Naive thymus-derived CD4-positive, alpha-beta T cell (primary cell): ENCODE measurements at regions not wholly inside any gene's neighbourhood (a gene's known extent, or its start where the extent isn't known, plus 50 kb on each side); places are given as distances from the start of the nearest gene placed in this dataset.

Experiments used
- ATAC-seq: fragments of 150-1000 bp; cut with Tn5 transposase; 2 replicates; pipeline ENCODE4 v1.10.0; 2021; ENCODE audit warnings: mild to moderate bottlenecking, moderate library complexity
- CTCF ChIA-PET: fragments of 350-600 bp; sonication (Branson Sonifier 250); formaldehyde crosslinking; loops from one replicate; lab custom pipeline; 2021; ENCODE audit warnings: antibody characterized with exemption; lab: Charles Lee
- POLR2A ChIA-PET: fragments of 350-600 bp; sonication (Branson Sonifier 250); formaldehyde crosslinking; loops from one replicate; lab custom pipeline; 2021; ENCODE audit warnings: antibody characterized with exemption, inconsistent platforms; lab: Charles Lee
- DNase-seq, 9 donors: peaks; one replicate each; pipeline versions ENCODE4 v3.0.0 to v3.0.0-alpha.2; 2020 to 2022; ENCODE audit warnings: mixed read lengths in 1 of 9
- H3K27ac ChIP-seq: one replicate; pipeline ENCODE4 v1.7.0; 2013; ENCODE audit warnings: mild to moderate bottlenecking, low read depth, low read length, moderate library complexity
- H3K27me3 ChIP-seq, 2 donors: one replicate each; pipeline ENCODE4 v1.7.0; 2013; ENCODE audit warnings: low read length in 2 of 2, mild to moderate bottlenecking in 2 of 2, moderate library complexity in 2 of 2; ENCODE audit not compliant: control insufficient read depth in 2 of 2, insufficient read depth in 2 of 2
- H3K36me3 ChIP-seq, 3 experiments: 1 replicate in 2 of 3; 2 replicates in 1 of 3; pipeline ENCODE4 v1.7.0; 2013; ENCODE audit warnings: low read length in 3 of 3, mild to moderate bottlenecking in 3 of 3, moderate library complexity in 1 of 3; ENCODE audit not compliant: insufficient read depth in 3 of 3, control insufficient read depth in 2 of 3
- H3K4me1 ChIP-seq, 2 donors: one replicate each; pipeline ENCODE4 v1.7.0; 2013; ENCODE audit warnings: low read length in 2 of 2, mild to moderate bottlenecking in 2 of 2, moderate library complexity in 1 of 2; ENCODE audit not compliant: control insufficient read depth in 2 of 2, insufficient read depth in 2 of 2
- H3K4me3 ChIP-seq: 2 replicates; pipeline ENCODE4 v1.7.0; 2013; ENCODE audit warnings: mild to moderate bottlenecking, low read length
- H3K9me3 ChIP-seq, 3 experiments: 1 replicate in 2 of 3; 2 replicates in 1 of 3; pipeline ENCODE4 v1.7.0; 2013; ENCODE audit warnings: low read length in 3 of 3; ENCODE audit not compliant: control insufficient read depth in 2 of 3
- H3K27ac Mint-ChIP-seq, 9 donors: one replicate each; pipeline ENCODE4 v1.8.0; 2020 to 2022; ENCODE audit warnings: mixed read lengths in 9 of 9, mild to moderate bottlenecking in 8 of 9, moderate library complexity in 5 of 9, inconsistent platforms in 2 of 9
- H3K27me3 Mint-ChIP-seq, 5 donors: one replicate each; pipeline ENCODE4 v1.8.0; 2021 to 2022; ENCODE audit warnings: mixed read lengths in 5 of 5, mild to moderate bottlenecking in 1 of 5
- H3K36me3 Mint-ChIP-seq, 5 donors: one replicate each; pipeline ENCODE4 v1.8.0; 2020 to 2022; ENCODE audit warnings: mixed read lengths in 5 of 5, mild to moderate bottlenecking in 3 of 5, inconsistent platforms in 1 of 5
- H3K4me1 Mint-ChIP-seq, 7 donors: one replicate each; pipeline ENCODE4 v1.8.0; 2020 to 2022; ENCODE audit warnings: mixed read lengths in 7 of 7, mild to moderate bottlenecking in 3 of 7, inconsistent platforms in 1 of 7
- H3K4me3 Mint-ChIP-seq, 10 donors: one replicate each; pipeline ENCODE4 v1.8.0; 2020 to 2022; ENCODE audit warnings: mild to moderate bottlenecking in 10 of 10, mixed read lengths in 10 of 10, moderate library complexity in 6 of 10, inconsistent platforms in 2 of 10
- H3K9me3 Mint-ChIP-seq, 11 donors: one replicate each; pipeline ENCODE4 v1.8.0; 2020 to 2022; ENCODE audit warnings: mixed read lengths in 11 of 11, mild to moderate bottlenecking in 4 of 11, inconsistent platforms in 1 of 11, moderate library complexity in 1 of 11
- intact Hi-C, 2 donors: fragments of 100-400 bp; cut with micrococcal nuclease; formaldehyde crosslinking; loops; one replicate each; pipeline ENCODE4 v1.15.1; 2023

- no peak for ATAC-seq
- Histone ChIP-seq H3K27ac (no peak overlapping the region), H3K4me3 (no peak overlapping the region), H3K4me1 (peaks cover 6 to 13% of the 10 kb centered on the region in 2 donors), H3K27me3 (no peaks in the 10 kb centered on the region), H3K9me3 (no peaks in the 10 kb centered on the region), H3K36me3 (no peaks in the 10 kb centered on the region)
- CTCF ChIA-PET: no interaction called here
- intact Hi-C loops: no loop called here
- H3K36me3 Mint-ChIP-seq: no peaks in the 10 kb centered on the region
- H3K27me3 Mint-ChIP-seq: peaks cover 0 to 16% (median 7%) of the 10 kb centered on the region in 5 donors
- no peaks in the 10 kb centered on the region for H3K9me3 Mint-ChIP-seq
- no peak overlapping the region for H3K27ac Mint-ChIP-seq
- DNase-seq: no peak
- POLR2A ChIA-PET: no interaction called here
- H3K4me3 Mint-ChIP-seq: no peak overlapping the region
- H3K4me1 Mint-ChIP-seq: peaks cover 11 to 16% (median 13%) of the 10 kb centered on the region in 7 donors
These were observed 141.5 kb downstream of the IRF8 start for GRCh38 chr16:86040496-86040895.

- H3K36me3 ChIP-seq: no peaks in the 10 kb centered on the region
- no peak for ATAC-seq
- intact Hi-C loops: no loop called here
- H3K27ac Mint-ChIP-seq: no peak overlapping the region
- no peak overlapping the region for H3K27ac ChIP-seq
- H3K9me3 Mint-ChIP-seq: no peaks in the 10 kb centered on the region
- H3K4me3 Mint-ChIP-seq: no peak overlapping the region
- H3K27me3 ChIP-seq: no peaks in the 10 kb centered on the region
- H3K4me1 Mint-ChIP-seq: peaks cover 13 to 23% (median 17%) of the 10 kb centered on the region in 7 donors
- no peak for DNase-seq
- no peak overlapping the region for H3K4me3 ChIP-seq
- H3K36me3 Mint-ChIP-seq: no peaks in the 10 kb centered on the region
- peaks cover 8 to 20% of the 10 kb centered on the region in 2 donors for H3K4me1 ChIP-seq
- no peaks in the 10 kb centered on the region for H3K9me3 ChIP-seq
- peaks cover 2 to 16% (median 9%) of the 10 kb centered on the region in 5 donors for H3K27me3 Mint-ChIP-seq
- POLR2A ChIA-PET: no interaction called here
- CTCF ChIA-PET: interaction anchor here (0.6 kb wide), 1 partner anchor 159 kb away, joined by 3 read pairs; no protein-coding TSS in a partner anchor
These were observed 142.3 kb downstream of the IRF8 start for GRCh38 chr16:86041215-86041614.

- H3K27me3 Mint-ChIP-seq: peaks cover 7 to 19% (median 13%) of the 10 kb centered on the region in 5 donors
- H3K9me3 Mint-ChIP-seq: no peaks in the 10 kb centered on the region
- ATAC-seq: no peak
- H3K4me3 Mint-ChIP-seq: no peak overlapping the region
- DNase-seq: no peak
- Histone ChIP-seq H3K36me3 (no peaks in the 10 kb centered on the region), H3K4me1 (peaks cover 8 to 20% of the 10 kb centered on the region in 2 donors), H3K4me3 (no peak overlapping the region), H3K27me3 (no peaks in the 10 kb centered on the region), H3K9me3 (no peaks in the 10 kb centered on the region), H3K27ac (no peak overlapping the region)
- H3K27ac Mint-ChIP-seq: no peak overlapping the region
- intact Hi-C loops: no loop called here
- CTCF ChIA-PET: no interaction called here
- H3K36me3 Mint-ChIP-seq: no peaks in the 10 kb centered on the region
- peaks cover 13 to 29% (median 19%) of the 10 kb centered on the region in 7 donors for H3K4me1 Mint-ChIP-seq
- POLR2A ChIA-PET: no interaction called here
These were observed 142.8 kb downstream of the IRF8 start for GRCh38 chr16:86041807-86042206.

GRCh38 chr16:86042393-86042792 lies 143.4 kb downstream of the IRF8 start:
- intact Hi-C loops: no loop called here
- Mint-ChIP-seq H3K27me3 (peaks cover 13 to 25% (median 18%) of the 10 kb centered on the region in 5 donors), H3K4me3 (no peak overlapping the region), H3K9me3 (no peaks in the 10 kb centered on the region), H3K27ac (no peak overlapping the region), H3K4me1 (peaks cover 13 to 29% (median 19%) of the 10 kb centered on the region in 7 donors), H3K36me3 (no peaks in the 10 kb centered on the region)
- peaks cover 8 to 20% of the 10 kb centered on the region in 2 donors for H3K4me1 ChIP-seq
- ChIA-PET POLR2A (no interaction called here), CTCF (no interaction called here)
- no peak for DNase-seq
- H3K27ac ChIP-seq: no peak overlapping the region
- no peaks in the 10 kb centered on the region for H3K9me3 ChIP-seq
- H3K27me3 ChIP-seq: no peaks in the 10 kb centered on the region
- ATAC-seq: no peak
- no peak overlapping the region for H3K4me3 ChIP-seq
- H3K36me3 ChIP-seq: no peaks in the 10 kb centered on the region

GRCh38 chr16:86042996-86043725 lies 144.2 kb downstream of the IRF8 start:
- H3K9me3 Mint-ChIP-seq: no peaks in the 10 kb centered on the region
- no peaks in the 10 kb centered on the region for H3K36me3 Mint-ChIP-seq
- H3K4me1 Mint-ChIP-seq: peaks cover 13 to 29% (median 19%) of the 10 kb centered on the region in 7 donors
- Histone ChIP-seq H3K27ac (no peak overlapping the region), H3K27me3 (no peaks in the 10 kb centered on the region), H3K9me3 (no peaks in the 10 kb centered on the region), H3K36me3 (no peaks in the 10 kb centered on the region), H3K4me1 (peaks cover 8 to 20% of the 10 kb centered on the region in 2 donors), H3K4me3 (no peak overlapping the region)
- peak overlapping the region in 1 of 9 donors; percentile 55 for H3K27ac Mint-ChIP-seq
- DNase-seq: no peak
- POLR2A ChIA-PET: no interaction called here
- intact Hi-C loops: no loop called here
- peaks cover 20 to 32% (median 25%) of the 10 kb centered on the region in 5 donors for H3K27me3 Mint-ChIP-seq
- no peak for ATAC-seq
- CTCF ChIA-PET: no interaction called here
- peak overlapping the region in 2 of 10 donors; percentile 31 to 38 for H3K4me3 Mint-ChIP-seq

GRCh38 chr16:86044241-86044671 lies 145.3 kb downstream of the IRF8 start:
- Histone ChIP-seq H3K27ac (no peak overlapping the region), H3K4me1 (peaks cover 8 to 20% of the 10 kb centered on the region in 2 donors), H3K27me3 (no peaks in the 10 kb centered on the region), H3K4me3 (no peak overlapping the region), H3K36me3 (no peaks in the 10 kb centered on the region), H3K9me3 (no peaks in the 10 kb centered on the region)
- CTCF ChIA-PET: interaction anchor here (0.5 to 0.7 kb wide), 2 partner anchors 18 to 1725 kb away, joined by 3 read pairs; no protein-coding TSS in a partner anchor
- POLR2A ChIA-PET: no interaction called here
- no peak for ATAC-seq
- no peaks in the 10 kb centered on the region for H3K36me3 Mint-ChIP-seq
- H3K4me1 Mint-ChIP-seq: peaks cover 13 to 29% (median 19%) of the 10 kb centered on the region in 7 donors
- DNase-seq: peak in 7 of 9 donors; percentile 12 to 51 (median 22)
- peaks cover 25 to 39% (median 29%) of the 10 kb centered on the region in 5 donors for H3K27me3 Mint-ChIP-seq
- intact Hi-C loops: loop anchor here in 1 of 2 donors (1.0 kb wide), 1 partner anchor 476 kb away; no protein-coding TSS in a partner anchor
- peaks cover 0 to 1% (median 0%) of the 10 kb centered on the region in 11 donors for H3K9me3 Mint-ChIP-seq
- peak overlapping the region in 3 of 9 donors; percentile 55 to 79 (median 62) for H3K27ac Mint-ChIP-seq
- H3K4me3 Mint-ChIP-seq: peak overlapping the region in 1 of 10 donors; percentile 46
